Ishikawa (cell line): ENCODE measurements at regions not wholly inside any gene's neighbourhood (a gene's known extent, or its start where the extent isn't known, plus 50 kb on each side); places are given as distances from the start of the nearest gene placed in this dataset.

Experiments
- CEBPB ChIP-seq: IDR thresholded peaks from 2 replicates; pipeline ENCODE4 v1.6.1; 2012
- CREB1 ChIP-seq: IDR thresholded peaks from 2 replicates; pipeline ENCODE4 v1.6.1; 2012; ENCODE audit warnings: low read depth
- EGR1 ChIP-seq: IDR thresholded peaks from 2 replicates; pipeline ENCODE4 v1.6.1; 2012
- EP300 ChIP-seq: IDR thresholded peaks from 2 replicates; pipeline ENCODE4 v1.6.1; 2012; ENCODE audit warnings: borderline replicate concordance
- FOXM1 ChIP-seq: IDR thresholded peaks from 2 replicates; pipeline ENCODE4 v1.6.1; 2012; ENCODE audit warnings: low read depth, borderline replicate concordance
- NFIC ChIP-seq: IDR thresholded peaks from 2 replicates; pipeline ENCODE4 v1.6.1; 2012
- RAD21 ChIP-seq: IDR thresholded peaks from 2 replicates; pipeline ENCODE4 v1.6.1; 2012; ENCODE audit warnings: low read depth
- REST ChIP-seq: IDR thresholded peaks from 2 replicates; pipeline ENCODE4 v1.6.1; 2012; ENCODE audit warnings: low read depth, mild to moderate bottlenecking
- TAF1 ChIP-seq: IDR thresholded peaks from 2 replicates; pipeline ENCODE4 v1.6.1; 2012; ENCODE audit warnings: low read depth, mild to moderate bottlenecking
- TCF12 ChIP-seq: IDR thresholded peaks from 2 replicates; pipeline ENCODE4 v1.6.1; 2012; ENCODE audit warnings: low read depth
- TEAD4 ChIP-seq: IDR thresholded peaks from 2 replicates; pipeline ENCODE4 v1.6.1; 2012
- USF1 ChIP-seq: IDR thresholded peaks from 2 replicates; pipeline ENCODE4 v1.6.1; 2012
- YY1 ChIP-seq: IDR thresholded peaks from 2 replicates; pipeline ENCODE4 v1.6.1; 2012; ENCODE audit warnings: low read depth
- ZBTB7A ChIP-seq: IDR thresholded peaks from 2 replicates; pipeline ENCODE4 v1.6.1; 2012; ENCODE audit warnings: low read depth
- TF ChIP-seq, protein P1 (sequence below): IDR thresholded peaks from 2 replicates; pipeline ENCODE4 v1.6.1; 2012

DNA sequence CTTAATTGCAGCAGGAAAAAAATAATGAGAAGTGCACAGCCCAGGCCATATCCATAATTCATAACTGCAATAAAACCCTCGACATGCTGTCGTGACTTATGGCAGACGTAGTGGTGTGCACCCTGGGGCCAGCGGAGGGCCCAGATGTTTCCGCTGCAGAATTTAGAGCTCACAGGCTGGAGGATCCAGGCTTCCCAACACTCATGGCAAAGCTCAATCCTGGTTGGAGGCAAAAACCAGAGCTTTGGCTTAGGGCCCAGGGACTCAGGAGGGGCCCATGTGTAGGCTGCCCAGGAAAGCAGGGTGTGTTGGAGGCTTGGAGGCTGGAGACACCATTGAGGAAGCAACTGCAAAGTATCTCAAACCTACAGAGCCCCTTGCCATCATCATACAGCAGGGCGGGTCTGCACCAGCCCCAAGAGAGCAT, 68.7 kb downstream of the SERPINA3 start:
- no peak for TF ChIP-seq USF1

GRCh38 chr14:94679937-94680861, 68.0 kb downstream of the SERPINA3 start:
- TF ChIP-seq, protein P1, sequence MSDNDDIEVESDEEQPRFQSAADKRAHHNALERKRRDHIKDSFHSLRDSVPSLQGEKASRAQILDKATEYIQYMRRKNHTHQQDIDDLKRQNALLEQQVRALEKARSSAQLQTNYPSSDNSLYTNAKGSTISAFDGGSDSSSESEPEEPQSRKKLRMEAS, result no peak
- TF ChIP-seq CREB1 (no peak), EGR1 (no peak), NFIC (no peak), RAD21 (no peak), REST (no peak), TAF1 (no peak), YY1 (no peak), TCF12 (no peak), TEAD4 (no peak), FOXM1 (no peak), USF1 (no peak), EP300 (no peak), CEBPB (no peak), ZBTB7A (no peak)

DNA sequence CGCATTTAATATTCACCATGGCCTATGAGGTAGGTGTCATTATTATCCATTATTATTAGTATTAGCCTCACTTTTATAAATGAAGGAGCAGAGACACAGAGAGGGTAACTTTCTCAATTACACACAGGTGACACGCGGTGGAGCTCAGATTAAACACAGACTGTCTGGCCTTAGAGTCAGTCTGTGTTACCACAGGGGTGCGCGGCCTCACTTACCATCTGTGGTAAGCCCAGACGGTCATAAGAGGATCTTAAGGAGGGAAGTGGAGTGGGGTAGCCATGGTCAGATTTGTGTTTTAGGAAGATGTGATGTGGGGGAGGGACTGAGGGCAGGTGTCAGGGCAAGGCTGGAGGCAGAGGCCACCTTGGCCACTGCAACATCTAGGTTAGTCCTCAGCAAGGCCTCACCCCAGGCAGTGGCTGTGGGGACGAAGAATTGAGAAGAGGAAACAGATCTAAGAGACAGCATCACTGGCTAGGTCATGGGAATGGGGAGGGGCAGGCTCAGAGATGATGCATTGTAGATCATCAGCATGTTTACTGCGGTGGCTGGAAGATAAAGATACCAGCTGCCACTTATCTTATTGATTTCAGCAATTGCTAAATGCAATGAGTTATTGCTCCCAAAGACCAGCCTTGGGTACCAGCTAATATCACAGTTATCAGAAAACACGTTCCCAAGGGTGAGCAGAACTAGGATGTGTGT, 67.1 kb downstream of the SERPINA3 start:
- no peak for TF ChIP-seq TCF12
- no peak for TF ChIP-seq FOXM1
- TF ChIP-seq YY1, result no peak
- TF ChIP-seq EGR1, result no peak
- no peak for TF ChIP-seq USF1
- TF ChIP-seq ZBTB7A, result no peak
- TF ChIP-seq CEBPB, result no peak
- TF ChIP-seq, protein P1, result no peak
- TF ChIP-seq CREB1, result no peak
- no peak for TF ChIP-seq TAF1
- no peak for TF ChIP-seq RAD21
- TF ChIP-seq TEAD4, result no peak
- no peak for TF ChIP-seq REST
- no peak for TF ChIP-seq EP300
- no peak for TF ChIP-seq NFIC

GRCh38 chr14:94677747-94678146, 65.6 kb downstream of the SERPINA3 start:
- no peak for TF ChIP-seq TAF1
- TF ChIP-seq USF1, result 0 out of 2 replicates have a peak, but pooled peaks have one; percentile 35

GRCh38 chr14:94677213-94677612, 65.0 kb downstream of the SERPINA3 start:
- TF ChIP-seq EGR1 (no peak), TEAD4 (no peak), ZBTB7A (no peak), REST (no peak), USF1 (no peak), EP300 (no peak), FOXM1 (no peak), NFIC (no peak), CEBPB (no peak)
- TF ChIP-seq, protein P1, result no peak
